B cell (primary cell): ENCODE measurements at regions not wholly inside any gene's neighbourhood (a gene's known extent, or its start where the extent isn't known, plus 50 kb on each side); places are given as distances from the start of the nearest gene placed in this dataset.
A peak's percentile ranks its signal among the peaks of the same experiment; 100 is the strongest.

ENCODE experiments used
- ATAC-seq: fragments of 200-7000 bp; cut with Tn5 transposase; one replicate; pipeline ENCODE4 v1.10.0; 2021; ENCODE audit warnings: low read depth, mild to moderate bottlenecking, moderate number of reproducible peaks, moderate library complexity
- CTCF ChIA-PET: fragments of 350-600 bp; sonication (Branson Sonifier 250); formaldehyde crosslinking; loops from one replicate; lab custom pipeline; 2021; ENCODE audit warnings: antibody characterized with exemption, inconsistent platforms; lab: Charles Lee
- POLR2A ChIA-PET: fragments of 350-600 bp; sonication (Branson Sonifier 250); formaldehyde crosslinking; loops from one replicate; lab custom pipeline; 2021; ENCODE audit warnings: antibody characterized with exemption; lab: Charles Lee
- DNase-seq: peaks from one replicate; pipeline ENCODE4 v3.0.0; 2013
- H2AFZ ChIP-seq: 2 replicates; pipeline ENCODE4 v1.6.1; 2012; ENCODE audit warnings: mild to moderate bottlenecking, low read depth, low read length; ENCODE audit not compliant: insufficient read depth, poor library complexity, severe bottlenecking
- H3K27ac ChIP-seq, 2 donors: 1 replicate in 1 of 2; 2 replicates in 1 of 2; pipeline ENCODE4 v1.5.1; 2012 to 2013; ENCODE audit warnings: low read length in 2 of 2, mild to moderate bottlenecking in 2 of 2, moderate library complexity in 1 of 2
- H3K27me3 ChIP-seq, 4 experiments: fragments of 200-600 bp in 1 of 4; sonication (generic) in 1 of 4; replicated peaks in 1 of 4; 1 replicate in 2 of 4; 2 replicates in 2 of 4; pipeline versions ENCODE4 v1.6.1 to v1.7.0; 2013 to 2016; ENCODE audit warnings: low read length in 3 of 4, mild to moderate bottlenecking in 2 of 4, mixed read lengths in 1 of 4, moderate library complexity in 1 of 4; ENCODE audit not compliant: insufficient read depth in 4 of 4, control insufficient read depth in 3 of 4; ENCODE audit errors: control extremely low read depth in 1 of 4
- H3K36me3 ChIP-seq, 2 experiments: replicated peaks in 1 of 2; 1 replicate in 1 of 2; 2 replicates in 1 of 2; pipeline versions ENCODE4 v1.6.1 to v1.7.1; 2013; ENCODE audit warnings: low read length in 1 of 2; ENCODE audit not compliant: insufficient read depth in 2 of 2, control insufficient read depth in 1 of 2; ENCODE audit errors: control extremely low read depth in 1 of 2, extremely low read depth in 1 of 2
- H3K4me1 ChIP-seq, 2 donors: fragments of 200-600 bp in 1 of 2; sonication (generic) in 1 of 2; 1 replicate in 1 of 2; 2 replicates in 1 of 2; pipeline versions ENCODE4 v1.5.1 to v1.6.1; 2013 to 2017; ENCODE audit warnings: low read length in 2 of 2; ENCODE audit not compliant: control insufficient read depth in 2 of 2, insufficient read depth in 2 of 2
- H3K4me2 ChIP-seq: replicated peaks from 2 replicates; pipeline ENCODE3; 2012; ENCODE audit warnings: mild to moderate bottlenecking, low read depth, low read length; ENCODE audit not compliant: poor library complexity, severe bottlenecking
- H3K4me3 ChIP-seq, 5 experiments: fragments of 200-600 bp in 1 of 5; sonication (generic) in 1 of 5; 1 replicate in 3 of 5; 2 replicates in 2 of 5; pipeline versions ENCODE4 v1.5.1 to v1.7.0; 2011 to 2016; ENCODE audit warnings: low read length in 4 of 5, mild to moderate bottlenecking in 4 of 5, low read depth in 2 of 5, control low read depth in 1 of 5, moderate library complexity in 1 of 5; ENCODE audit not compliant: insufficient read depth in 1 of 5; ENCODE audit errors: control extremely low read depth in 1 of 5, extremely low read depth in 1 of 5
- H3K79me2 ChIP-seq: fragments of 200-600 bp; sonication (generic); one replicate; pipeline ENCODE4 v1.6.0; 2016; ENCODE audit warnings: low read length; ENCODE audit not compliant: control insufficient read depth, insufficient read depth
- H3K9ac ChIP-seq: fragments of 200-600 bp; sonication (generic); 2 replicates; pipeline ENCODE4 v1.6.1; 2017; ENCODE audit warnings: mild to moderate bottlenecking, low read length, moderate library complexity
- H3K9me3 ChIP-seq, 3 donors: one replicate each; pipeline versions ENCODE4 v1.6.1 to v1.7.1; 2013; ENCODE audit warnings: low read length in 2 of 3; ENCODE audit not compliant: control insufficient read depth in 2 of 3, insufficient read depth in 1 of 3; ENCODE audit errors: control extremely low read depth in 1 of 3
- H4K20me1 ChIP-seq: 2 replicates; pipeline ENCODE4 v1.6.0; 2012; ENCODE audit warnings: mild to moderate bottlenecking, low read length; ENCODE audit not compliant: insufficient read depth, control insufficient read depth, poor library complexity, severe bottlenecking
- H3K27ac Mint-ChIP-seq: one replicate; pipeline ENCODE4 v1.8.0; 2021; ENCODE audit warnings: mixed read lengths
- H3K27me3 Mint-ChIP-seq: one replicate; pipeline ENCODE4 v1.8.0; 2021; ENCODE audit warnings: mixed read lengths
- H3K4me1 Mint-ChIP-seq: one replicate; pipeline ENCODE4 v1.8.0; 2021; ENCODE audit warnings: mixed read lengths
- H3K4me3 Mint-ChIP-seq: one replicate; pipeline ENCODE4 v1.8.0; 2021; ENCODE audit warnings: mixed read lengths
- H3K9me3 Mint-ChIP-seq: one replicate; pipeline ENCODE4 v1.8.0; 2022; ENCODE audit warnings: mixed read lengths; ENCODE audit not compliant: insufficient read depth
- CTCF ChIP-seq: fragments of 200-600 bp; IDR thresholded peaks from one replicate; pipeline ENCODE4 v1.8.0; 2022; ENCODE audit warnings: antibody characterized with exemption, mild to moderate bottlenecking
- EZH2 ChIP-seq: IDR thresholded peaks from 2 replicates; pipeline ENCODE4 v1.6.1; 2012; ENCODE audit warnings: borderline replicate concordance, low read depth, mild to moderate bottlenecking, moderate library complexity, low read length; ENCODE audit not compliant: insufficient read depth, poor library complexity, severe bottlenecking
- WGBS: methylation state at CpG from one replicate; pipeline ENCODE4 v1.1.5; 2013; ENCODE audit warnings: missing lambda C conversion rate; ENCODE audit not compliant: insufficient coverage; 5-methylcytosine and 5-hydroxymethylcytosine counted together
- intact Hi-C: fragments of 100-400 bp; cut with micrococcal nuclease; formaldehyde crosslinking; loops from one replicate; pipeline ENCODE4 v1.10.0; 2022

- Histone ChIP-seq H3K79me2 (no peaks in the 10 kb centered on the region), H3K4me2 (peak overlapping the region; percentile 7), H2AFZ (no peak overlapping the region), H4K20me1 (no peaks in the 10 kb centered on the region), H3K9ac (no peak overlapping the region), H3K4me3 (peak overlapping the region in 1 of 5 experiments; percentile 5), H3K9me3 (peaks cover 0 to 4% (median 2%) of the 10 kb centered on the region in 3 donors), H3K27me3 (no peaks in the 10 kb centered on the region), H3K36me3 (no peaks in the 10 kb centered on the region), H3K27ac (no peak overlapping the region), H3K4me1 (peaks cover 12 to 20% of the 10 kb centered on the region in 2 donors)
- no CpG with 5 or more reads among the region's 3 CpGs for WGBS
- DNase-seq = no peak
- Mint-ChIP-seq H3K27me3 (peaks cover 13% of the 10 kb centered on the region), H3K4me1 (peaks cover 20% of the 10 kb centered on the region), H3K4me3 (no peak overlapping the region), H3K27ac (no peak overlapping the region), H3K9me3 (no peaks in the 10 kb centered on the region)
- intact Hi-C loops = no loop called here
- POLR2A ChIA-PET = no interaction called here
- CTCF ChIA-PET = no interaction called here
- ATAC-seq = no peak
- TF ChIP-seq CTCF = no peak
- TF ChIP-seq EZH2 = no peak
These were observed 145.0 kb upstream of the ARHGAP20 start for GRCh38 chr11:110856996-110857812.

- H3K27ac Mint-ChIP-seq = no peak overlapping the region
- Histone ChIP-seq H3K9me3 (peaks cover 0 to 4% (median 2%) of the 10 kb centered on the region in 3 donors), H3K36me3 (no peaks in the 10 kb centered on the region), H3K4me3 (no peak overlapping the region), H3K9ac (no peak overlapping the region), H2AFZ (no peak overlapping the region), H3K27ac (no peak overlapping the region), H4K20me1 (no peaks in the 10 kb centered on the region), H3K27me3 (no peaks in the 10 kb centered on the region), H3K79me2 (no peaks in the 10 kb centered on the region), H3K4me1 (peaks cover 12 to 20% of the 10 kb centered on the region in 2 donors), H3K4me2 (no peak overlapping the region)
- H3K4me1 Mint-ChIP-seq = peaks cover 20% of the 10 kb centered on the region
- DNase-seq (no peak), ATAC-seq (no peak)
- intact Hi-C loops = no loop called here
- H3K9me3 Mint-ChIP-seq = no peaks in the 10 kb centered on the region
- WGBS = no CpG with 5 or more reads among the region's 3 CpGs
- TF ChIP-seq CTCF (no peak), EZH2 (no peak)
- H3K4me3 Mint-ChIP-seq = no peak overlapping the region
- ChIA-PET POLR2A (no interaction called here), CTCF (no interaction called here)
- peaks cover 21% of the 10 kb centered on the region for H3K27me3 Mint-ChIP-seq
These were observed 144.1 kb upstream of the ARHGAP20 start for GRCh38 chr11:110856340-110856739.
